Spleen (tissue), 7 donors: ENCODE measurements at regions not wholly inside any gene's neighbourhood (a gene's known extent, or its start where the extent isn't known, plus 50 kb on each side); places are given as distances from the start of the nearest gene placed in this dataset.

Experiments
- CTCF ChIP-seq, 11 experiments: fragments of 200-600 bp in 7 of 11; fragments of 450-650 bp in 4 of 11; sonication (generic) in 4 of 11; IDR thresholded peaks in 8 of 11; conservative IDR thresholded peaks in 3 of 11; 1 replicate in 7 of 11; 2 replicates in 4 of 11; pipeline versions ENCODE4 v1.4.0 to v1.8.0; 2016 to 2021; ENCODE audit warnings: antibody characterized with exemption in 11 of 11, inconsistent platforms in 4 of 11, mild to moderate bottlenecking in 1 of 11
- POLR2A ChIP-seq, 3 donors: fragments of 450-650 bp; IDR thresholded peaks; one replicate each; pipeline ENCODE4 v1.5.1; 2017; ENCODE audit warnings: antibody characterized with exemption in 3 of 3, mild to moderate bottlenecking in 1 of 3
- donor health status: DM: no; HTN: no; CAD: no; lungs with moderate emphysema.
- donor health status: DM: no; HTN: no; CAD: no.
- donor health status: DM: no; HTN: no; CAD: no.

GRCh38 chr14:101130861-101131260, 227.3 kb upstream of the RTL1 start:
- no peak for TF ChIP-seq CTCF (IDR thresholded peaks at IDR 0.05 in 8 of 11, conservative IDR thresholded peaks at IDR 0.05 in 3 of 11)
- no peak for TF ChIP-seq POLR2A (IDR thresholded peaks at IDR 0.05)
